Activated CD8-positive, alpha-beta T cell treated with anti-CD3 and anti-CD28 coated beads for 36 hours (primary cell): ENCODE measurements at regions not wholly inside any gene's neighbourhood (a gene's known extent, or its start where the extent isn't known, plus 50 kb on each side); places are given as distances from the start of the nearest gene placed in this dataset.

ENCODE experiments used
- ATAC-seq: fragments of 200-7000 bp; cut with Tn5 transposase; one replicate; pipeline ENCODE4 v1.10.0; 2021; ENCODE audit warnings: mild to moderate bottlenecking, moderate library complexity
- CTCF ChIA-PET: fragments of 350-600 bp; sonication (Branson Sonifier 250); formaldehyde crosslinking; loops from one replicate; lab custom pipeline; 2021; ENCODE audit warnings: antibody characterized with exemption; lab: Charles Lee
- POLR2A ChIA-PET: fragments of 350-600 bp; sonication (Branson Sonifier 250); formaldehyde crosslinking; loops from one replicate; lab custom pipeline; 2021; ENCODE audit warnings: antibody characterized with exemption; lab: Charles Lee
- DNase-seq: peaks from one replicate; pipeline ENCODE4 v3.0.0-alpha.2; 2020
- H3K27ac Mint-ChIP-seq: one replicate; pipeline ENCODE4 v1.8.0; 2021; ENCODE audit warnings: mild to moderate bottlenecking, mixed read lengths
- H3K27me3 Mint-ChIP-seq: one replicate; pipeline ENCODE4 v1.8.0; 2021; ENCODE audit warnings: mixed read lengths
- H3K36me3 Mint-ChIP-seq: one replicate; pipeline ENCODE4 v1.8.0; 2021; ENCODE audit warnings: low read depth, mixed read lengths
- H3K4me1 Mint-ChIP-seq: one replicate; pipeline ENCODE4 v1.8.0; 2021; ENCODE audit warnings: low read depth, mixed read lengths
- H3K4me3 Mint-ChIP-seq: one replicate; pipeline ENCODE4 v1.8.0; 2021; ENCODE audit warnings: mild to moderate bottlenecking, moderate library complexity, mixed read lengths
- H3K9me3 Mint-ChIP-seq: one replicate; pipeline ENCODE4 v1.8.0; 2021; ENCODE audit warnings: mixed read lengths
- CTCF ChIP-seq: fragments of 200-600 bp; IDR thresholded peaks from one replicate; pipeline ENCODE4 v1.8.0; 2022; ENCODE audit warnings: antibody characterized with exemption, mild to moderate bottlenecking
- intact Hi-C: fragments of 100-400 bp; cut with micrococcal nuclease; formaldehyde crosslinking; loops from one replicate; pipeline ENCODE4 v1.10.0; 2022

- Mint-ChIP-seq H3K4me3 (no peak overlapping the region), H3K27me3 (no peaks in the 10 kb centered on the region), H3K4me1 (no peaks in the 10 kb centered on the region), H3K9me3 (peaks cover 2% of the 10 kb centered on the region), H3K36me3 (no peaks in the 10 kb centered on the region), H3K27ac (no peak overlapping the region)
- no peak for ATAC-seq
- ChIA-PET CTCF (no interaction called here), POLR2A (interaction anchor here (0.6 kb wide), 1 partner anchor 199 kb away, joined by 3 read pairs; no protein-coding TSS in a partner anchor)
- TF ChIP-seq CTCF = no peak
- DNase-seq = no peak
- intact Hi-C loops = no loop called here
Measured at GRCh38 chr2:228377533-228377932, 196.0 kb upstream of the SPHKAP start.

DNA sequence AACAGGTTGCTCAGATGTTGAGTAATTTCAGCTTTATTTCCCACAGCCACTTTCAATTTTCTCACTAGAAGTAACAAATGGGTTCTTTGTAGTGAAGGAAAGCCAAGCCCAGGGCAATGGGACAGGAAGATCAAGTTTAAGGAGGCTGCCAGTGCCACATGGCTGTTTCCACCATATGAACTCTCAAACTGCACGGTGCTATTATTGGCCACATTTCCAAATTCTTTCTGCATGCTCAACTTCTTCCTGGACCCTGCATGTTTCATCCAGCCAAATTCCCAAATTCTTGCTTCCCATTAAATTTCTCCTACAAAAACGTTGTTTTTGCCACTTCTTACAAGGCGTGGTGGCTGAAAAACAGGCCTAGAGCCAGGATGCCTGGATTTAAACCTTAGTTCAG, 193.3 kb upstream of the SPHKAP start:
- H3K36me3 Mint-ChIP-seq = no peaks in the 10 kb centered on the region
- intact Hi-C loops = no loop called here
- H3K9me3 Mint-ChIP-seq = peaks cover 2% of the 10 kb centered on the region
- CTCF ChIA-PET = interaction anchor here (1.0 kb wide), 1 partner anchor 10 kb away, joined by 3 read pairs; no protein-coding TSS in a partner anchor
- POLR2A ChIA-PET = no interaction called here
- H3K4me3 Mint-ChIP-seq = no peak overlapping the region
- H3K27me3 Mint-ChIP-seq = no peaks in the 10 kb centered on the region
- no peak for ATAC-seq
- TF ChIP-seq CTCF = no peak
- H3K4me1 Mint-ChIP-seq = no peaks in the 10 kb centered on the region
- no peak for DNase-seq
- no peak overlapping the region for H3K27ac Mint-ChIP-seq

DNA sequence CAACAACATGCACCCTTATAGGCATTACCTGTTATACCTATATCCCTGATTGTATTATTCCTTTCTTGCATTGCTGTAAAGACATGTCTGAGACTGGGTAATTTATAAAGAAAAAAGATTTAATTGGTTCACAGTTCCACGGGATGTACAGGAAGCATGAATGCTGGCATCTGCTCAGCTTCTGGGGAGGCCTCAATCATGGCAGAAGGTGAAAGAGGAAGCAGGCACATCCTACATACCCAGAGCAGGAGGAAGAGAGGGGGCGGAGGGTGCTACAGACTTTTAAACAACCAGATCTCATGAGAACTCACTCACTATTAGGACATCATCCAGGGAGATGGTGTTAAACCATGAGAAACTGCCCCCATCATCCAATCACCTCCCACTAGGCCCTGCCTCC, 191.7 kb upstream of the SPHKAP start:
- no peak overlapping the region for H3K4me3 Mint-ChIP-seq
- H3K9me3 Mint-ChIP-seq = peaks cover 2% of the 10 kb centered on the region
- no peak for TF ChIP-seq CTCF
- H3K4me1 Mint-ChIP-seq = no peaks in the 10 kb centered on the region
- intact Hi-C loops = no loop called here
- no peak for ATAC-seq
- H3K36me3 Mint-ChIP-seq = no peaks in the 10 kb centered on the region
- DNase-seq = no peak
- no peaks in the 10 kb centered on the region for H3K27me3 Mint-ChIP-seq
- H3K27ac Mint-ChIP-seq = no peak overlapping the region
- POLR2A ChIA-PET = no interaction called here
- CTCF ChIA-PET = no interaction called here

DNA sequence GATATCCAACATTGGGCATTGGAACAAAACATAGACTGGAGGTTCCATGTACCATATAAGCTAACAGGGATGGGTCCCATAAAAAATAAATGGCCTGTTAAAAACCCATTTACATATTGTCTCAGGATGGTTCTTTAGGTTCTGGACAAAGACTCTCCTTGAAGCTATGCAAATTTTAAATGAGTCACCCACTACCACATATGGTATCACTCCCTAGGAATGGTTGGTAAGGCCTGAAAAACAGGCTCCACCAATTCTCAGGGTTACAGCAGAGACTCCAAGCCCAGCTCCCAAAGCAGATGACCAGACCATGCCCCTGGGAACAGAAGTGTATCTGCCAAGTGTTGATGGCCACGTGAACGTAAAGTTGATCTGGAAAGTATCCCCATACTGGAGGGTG, 190.7 kb upstream of the SPHKAP start:
- TF ChIP-seq CTCF = no peak
- ATAC-seq (no peak), DNase-seq (no peak)
- H3K4me3 Mint-ChIP-seq = no peak overlapping the region
- H3K27me3 Mint-ChIP-seq = no peaks in the 10 kb centered on the region
- ChIA-PET POLR2A (no interaction called here), CTCF (no interaction called here)
- peaks cover 2% of the 10 kb centered on the region for H3K9me3 Mint-ChIP-seq
- H3K36me3 Mint-ChIP-seq = no peaks in the 10 kb centered on the region
- no peaks in the 10 kb centered on the region for H3K4me1 Mint-ChIP-seq
- intact Hi-C loops = no loop called here
- H3K27ac Mint-ChIP-seq = no peak overlapping the region

GRCh38 chr2:228369400-228370031, 188.0 kb upstream of the SPHKAP start:
- Mint-ChIP-seq H3K27me3 (no peaks in the 10 kb centered on the region), H3K27ac (no peak overlapping the region), H3K9me3 (peaks cover 4% of the 10 kb centered on the region), H3K4me1 (no peaks in the 10 kb centered on the region), H3K36me3 (no peaks in the 10 kb centered on the region), H3K4me3 (no peak overlapping the region)
- no peak for DNase-seq
- ChIA-PET POLR2A (no interaction called here), CTCF (no interaction called here)
- intact Hi-C loops = no loop called here
- no peak for ATAC-seq
- TF ChIP-seq CTCF = no peak
